HL-60 (cell line): ENCODE measurements at regions not wholly inside any gene's neighbourhood (a gene's known extent, or its start where the extent isn't known, plus 50 kb on each side); places are given as distances from the start of the nearest gene placed in this dataset.

Experiments used
- POLR2AphosphoS5 ChIP-seq: IDR thresholded peaks from 2 replicates; pipeline ENCODE4 v1.6.1; 2012; ENCODE audit warnings: low read depth
- REST ChIP-seq: IDR thresholded peaks from 2 replicates; pipeline ENCODE4 v1.6.1; 2012; ENCODE audit warnings: low read depth; ENCODE audit not compliant: insufficient replicate concordance
- SPI1 ChIP-seq: IDR thresholded peaks from 2 replicates; pipeline ENCODE4 v1.6.1; 2012; ENCODE audit warnings: low read depth, mild to moderate bottlenecking, borderline replicate concordance
- TF ChIP-seq, protein P1 (sequence below): IDR thresholded peaks from one replicate; pipeline ENCODE4 v1.5.1; 2011; ENCODE audit warnings: low read length, control low read depth, inconsistent platforms; ENCODE audit not compliant: insufficient read depth

- TF ChIP-seq, protein P1, sequence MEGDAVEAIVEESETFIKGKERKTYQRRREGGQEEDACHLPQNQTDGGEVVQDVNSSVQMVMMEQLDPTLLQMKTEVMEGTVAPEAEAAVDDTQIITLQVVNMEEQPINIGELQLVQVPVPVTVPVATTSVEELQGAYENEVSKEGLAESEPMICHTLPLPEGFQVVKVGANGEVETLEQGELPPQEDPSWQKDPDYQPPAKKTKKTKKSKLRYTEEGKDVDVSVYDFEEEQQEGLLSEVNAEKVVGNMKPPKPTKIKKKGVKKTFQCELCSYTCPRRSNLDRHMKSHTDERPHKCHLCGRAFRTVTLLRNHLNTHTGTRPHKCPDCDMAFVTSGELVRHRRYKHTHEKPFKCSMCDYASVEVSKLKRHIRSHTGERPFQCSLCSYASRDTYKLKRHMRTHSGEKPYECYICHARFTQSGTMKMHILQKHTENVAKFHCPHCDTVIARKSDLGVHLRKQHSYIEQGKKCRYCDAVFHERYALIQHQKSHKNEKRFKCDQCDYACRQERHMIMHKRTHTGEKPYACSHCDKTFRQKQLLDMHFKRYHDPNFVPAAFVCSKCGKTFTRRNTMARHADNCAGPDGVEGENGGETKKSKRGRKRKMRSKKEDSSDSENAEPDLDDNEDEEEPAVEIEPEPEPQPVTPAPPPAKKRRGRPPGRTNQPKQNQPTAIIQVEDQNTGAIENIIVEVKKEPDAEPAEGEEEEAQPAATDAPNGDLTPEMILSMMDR, result no peak
- TF ChIP-seq POLR2AphosphoS5 (no peak), REST (no peak), SPI1 (no peak)
Measured at GRCh38 chr7:18126281-18126680, 98.6 kb upstream of the PRPS1L1 start.
